ENCODE measurements at regions not wholly inside any gene's neighbourhood (a gene's known extent, or its start where the extent isn't known, plus 50 kb on each side); places are given as distances from the start of the nearest gene placed in this dataset.

GRCh38 chr5:54693936-54694657, 176.5 kb downstream of the SNX18 start:
- Histone ChIP-seq H4K20me1 (ENCODE audit: control insufficient read depth, extremely low read depth, insufficient read depth, low read length) (no peaks in the 10 kb centered on the region), H3K9ac (ENCODE audit: insufficient read depth, low read length) (no peak overlapping the region), H2AFZ (ENCODE audit: low read length) (no peak overlapping the region)

GRCh38 chr5:54692631-54693030, 175.1 kb downstream of the SNX18 start:
- Histone ChIP-seq H4K20me1 (ENCODE audit: control insufficient read depth, extremely low read depth, insufficient read depth, low read length) (no peaks in the 10 kb centered on the region), H3K4me2 (ENCODE audit: extremely low read depth, insufficient read depth, low read length) (no peak overlapping the region), H3K4me1 (ENCODE audit: control insufficient read depth, extremely low read depth, insufficient read depth, low read length) (no peaks in the 10 kb centered on the region), H3K79me2 (ENCODE audit: control insufficient read depth, insufficient read depth, low read length) (no peaks in the 10 kb centered on the region), H3K9ac (ENCODE audit: insufficient read depth, low read length) (no peak overlapping the region), H3K9me3 (ENCODE audit: control insufficient read depth, insufficient read depth, low read depth, low read length) (no peaks in the 10 kb centered on the region), H3K36me3 (ENCODE audit: control insufficient read depth, insufficient read depth, low read length) (no peaks in the 10 kb centered on the region), H3K27ac (ENCODE audit: insufficient read depth, low read length) (no peak overlapping the region), H3K27me3 (ENCODE audit: control insufficient read depth, insufficient read depth, low read length) (no peaks in the 10 kb centered on the region), H2AFZ (ENCODE audit: low read length) (no peak overlapping the region), H3K4me3 (replicated peaks in 1 of 4; ENCODE audit: control extremely low read depth in 1 of 4, insufficient read depth in 1 of 4, low read depth in 3 of 4, low read length in 4 of 4) (no peak overlapping the region)
- no peak for TF ChIP-seq EZH2 (IDR thresholded peaks at IDR 0.05; ENCODE audit: low read length, missing control alignments)
- TF ChIP-seq, protein P1, sequence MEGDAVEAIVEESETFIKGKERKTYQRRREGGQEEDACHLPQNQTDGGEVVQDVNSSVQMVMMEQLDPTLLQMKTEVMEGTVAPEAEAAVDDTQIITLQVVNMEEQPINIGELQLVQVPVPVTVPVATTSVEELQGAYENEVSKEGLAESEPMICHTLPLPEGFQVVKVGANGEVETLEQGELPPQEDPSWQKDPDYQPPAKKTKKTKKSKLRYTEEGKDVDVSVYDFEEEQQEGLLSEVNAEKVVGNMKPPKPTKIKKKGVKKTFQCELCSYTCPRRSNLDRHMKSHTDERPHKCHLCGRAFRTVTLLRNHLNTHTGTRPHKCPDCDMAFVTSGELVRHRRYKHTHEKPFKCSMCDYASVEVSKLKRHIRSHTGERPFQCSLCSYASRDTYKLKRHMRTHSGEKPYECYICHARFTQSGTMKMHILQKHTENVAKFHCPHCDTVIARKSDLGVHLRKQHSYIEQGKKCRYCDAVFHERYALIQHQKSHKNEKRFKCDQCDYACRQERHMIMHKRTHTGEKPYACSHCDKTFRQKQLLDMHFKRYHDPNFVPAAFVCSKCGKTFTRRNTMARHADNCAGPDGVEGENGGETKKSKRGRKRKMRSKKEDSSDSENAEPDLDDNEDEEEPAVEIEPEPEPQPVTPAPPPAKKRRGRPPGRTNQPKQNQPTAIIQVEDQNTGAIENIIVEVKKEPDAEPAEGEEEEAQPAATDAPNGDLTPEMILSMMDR (conservative IDR thresholded peaks at IDR 0.05 in 1 of 2, IDR thresholded peaks at IDR 0.05 in 1 of 2; ENCODE audit: low read depth in 1 of 2, low read length in 2 of 2), result no peak
- no peak for DNase-seq (ENCODE audit: low read depth in 2 of 2)

More at GRCh38 chr5:54693936-54694657, 176.5 kb downstream of the SNX18 start:
- H3K9me3 ChIP-seq (ENCODE audit: control insufficient read depth, insufficient read depth, low read depth, low read length), result no peaks in the 10 kb centered on the region
- no peak overlapping the region for H3K4me2 ChIP-seq (ENCODE audit: extremely low read depth, insufficient read depth, low read length)
- no peak for DNase-seq (ENCODE audit: low read depth in 2 of 2)
- TF ChIP-seq, protein P1 (conservative IDR thresholded peaks at IDR 0.05 in 1 of 2, IDR thresholded peaks at IDR 0.05 in 1 of 2; ENCODE audit: low read depth in 1 of 2, low read length in 2 of 2), result no peak
- TF ChIP-seq EZH2 (IDR thresholded peaks at IDR 0.05; ENCODE audit: low read length, missing control alignments), result no peak
- no peaks in the 10 kb centered on the region for H3K4me1 ChIP-seq (ENCODE audit: control insufficient read depth, extremely low read depth, insufficient read depth, low read length)
- no peaks in the 10 kb centered on the region for H3K27me3 ChIP-seq (ENCODE audit: control insufficient read depth, insufficient read depth, low read length)
- no peaks in the 10 kb centered on the region for H3K36me3 ChIP-seq (ENCODE audit: control insufficient read depth, insufficient read depth, low read length)
- H3K27ac ChIP-seq (ENCODE audit: insufficient read depth, low read length), result no peak overlapping the region
- H3K79me2 ChIP-seq (ENCODE audit: control insufficient read depth, insufficient read depth, low read length), result no peaks in the 10 kb centered on the region
- H3K4me3 ChIP-seq (replicated peaks in 1 of 4; ENCODE audit: control extremely low read depth in 1 of 4, insufficient read depth in 1 of 4, low read depth in 3 of 4, low read length in 4 of 4), result no peak overlapping the region

DNA sequence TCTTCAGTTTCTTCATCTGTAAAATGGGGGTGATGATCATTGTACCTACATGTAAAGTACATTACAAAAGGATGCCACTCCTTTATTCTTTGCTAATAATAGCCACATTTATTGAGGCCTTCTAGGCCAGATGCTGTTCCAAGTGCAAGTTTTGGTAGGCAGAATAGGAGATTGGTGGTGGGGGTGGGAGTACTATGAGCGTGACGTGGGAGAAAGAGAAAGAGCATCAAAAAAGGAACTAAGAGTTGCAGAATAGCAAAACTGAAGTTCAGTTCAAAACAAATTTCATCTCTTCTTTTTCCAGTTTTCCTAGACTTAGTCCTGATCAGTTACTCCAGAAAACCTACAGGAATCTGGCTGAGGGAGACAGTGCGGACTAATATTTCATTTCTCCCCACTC, 174.1 kb downstream of the SNX18 start:
- H3K9me3 ChIP-seq (ENCODE audit: control insufficient read depth, insufficient read depth, low read depth, low read length), result no peaks in the 10 kb centered on the region
- no peak for DNase-seq (ENCODE audit: low read depth in 2 of 2)
- H3K4me1 ChIP-seq (ENCODE audit: control insufficient read depth, extremely low read depth, insufficient read depth, low read length), result no peaks in the 10 kb centered on the region
- no peak overlapping the region for H3K27ac ChIP-seq (ENCODE audit: insufficient read depth, low read length)
- H2AFZ ChIP-seq (ENCODE audit: low read length), result no peak overlapping the region
- H3K27me3 ChIP-seq (ENCODE audit: control insufficient read depth, insufficient read depth, low read length), result no peaks in the 10 kb centered on the region
- H3K4me2 ChIP-seq (ENCODE audit: extremely low read depth, insufficient read depth, low read length), result no peak overlapping the region
- TF ChIP-seq EZH2 (IDR thresholded peaks at IDR 0.05; ENCODE audit: low read length, missing control alignments), result no peak
- TF ChIP-seq, protein P1 (conservative IDR thresholded peaks at IDR 0.05 in 1 of 2, IDR thresholded peaks at IDR 0.05 in 1 of 2; ENCODE audit: low read depth in 1 of 2, low read length in 2 of 2), result no peak
- no peaks in the 10 kb centered on the region for H4K20me1 ChIP-seq (ENCODE audit: control insufficient read depth, extremely low read depth, insufficient read depth, low read length)
- H3K79me2 ChIP-seq (ENCODE audit: control insufficient read depth, insufficient read depth, low read length), result no peaks in the 10 kb centered on the region
- H3K9ac ChIP-seq (ENCODE audit: insufficient read depth, low read length), result no peak overlapping the region
- no peak overlapping the region for H3K4me3 ChIP-seq (replicated peaks in 1 of 4; ENCODE audit: control extremely low read depth in 1 of 4, insufficient read depth in 1 of 4, low read depth in 3 of 4, low read length in 4 of 4)
- no peaks in the 10 kb centered on the region for H3K36me3 ChIP-seq (ENCODE audit: control insufficient read depth, insufficient read depth, low read length)
